ENCODE measurements at regions not wholly inside any gene's neighbourhood (a gene's known extent, or its start where the extent isn't known, plus 50 kb on each side); places are given as distances from the start of the nearest gene placed in this dataset.

DNA sequence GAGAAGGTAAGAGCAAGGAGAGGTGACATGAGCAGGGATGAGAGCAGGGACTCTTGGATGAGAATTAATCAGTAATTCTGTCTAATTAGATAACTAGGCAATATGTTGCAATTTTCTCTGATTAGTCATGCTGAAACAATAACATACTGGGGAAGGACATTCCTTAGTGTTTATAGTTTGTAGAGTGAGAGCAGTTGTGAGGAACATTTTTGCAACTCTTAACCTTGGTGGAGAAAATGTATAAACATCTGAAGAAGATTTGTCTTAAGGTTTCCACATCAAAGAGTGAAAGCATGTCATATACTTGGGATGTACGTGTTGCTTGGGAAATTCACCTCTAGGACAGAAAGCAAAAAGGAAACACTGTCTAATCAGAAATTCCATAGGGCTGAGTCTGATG, 955.4 kb upstream of the FANCL start:
- TF ChIP-seq POLR2AphosphoS5 (IDR thresholded peaks at IDR 0.05; ENCODE audit: low read depth) (no peak), GABPA (IDR thresholded peaks at IDR 0.05; ENCODE audit: low read depth) (no peak)
- TF ChIP-seq, protein P1, sequence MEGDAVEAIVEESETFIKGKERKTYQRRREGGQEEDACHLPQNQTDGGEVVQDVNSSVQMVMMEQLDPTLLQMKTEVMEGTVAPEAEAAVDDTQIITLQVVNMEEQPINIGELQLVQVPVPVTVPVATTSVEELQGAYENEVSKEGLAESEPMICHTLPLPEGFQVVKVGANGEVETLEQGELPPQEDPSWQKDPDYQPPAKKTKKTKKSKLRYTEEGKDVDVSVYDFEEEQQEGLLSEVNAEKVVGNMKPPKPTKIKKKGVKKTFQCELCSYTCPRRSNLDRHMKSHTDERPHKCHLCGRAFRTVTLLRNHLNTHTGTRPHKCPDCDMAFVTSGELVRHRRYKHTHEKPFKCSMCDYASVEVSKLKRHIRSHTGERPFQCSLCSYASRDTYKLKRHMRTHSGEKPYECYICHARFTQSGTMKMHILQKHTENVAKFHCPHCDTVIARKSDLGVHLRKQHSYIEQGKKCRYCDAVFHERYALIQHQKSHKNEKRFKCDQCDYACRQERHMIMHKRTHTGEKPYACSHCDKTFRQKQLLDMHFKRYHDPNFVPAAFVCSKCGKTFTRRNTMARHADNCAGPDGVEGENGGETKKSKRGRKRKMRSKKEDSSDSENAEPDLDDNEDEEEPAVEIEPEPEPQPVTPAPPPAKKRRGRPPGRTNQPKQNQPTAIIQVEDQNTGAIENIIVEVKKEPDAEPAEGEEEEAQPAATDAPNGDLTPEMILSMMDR (IDR thresholded peaks at IDR 0.05; ENCODE audit: insufficient read depth, low read length), result no peak
- TF ChIP-seq, protein P2, sequence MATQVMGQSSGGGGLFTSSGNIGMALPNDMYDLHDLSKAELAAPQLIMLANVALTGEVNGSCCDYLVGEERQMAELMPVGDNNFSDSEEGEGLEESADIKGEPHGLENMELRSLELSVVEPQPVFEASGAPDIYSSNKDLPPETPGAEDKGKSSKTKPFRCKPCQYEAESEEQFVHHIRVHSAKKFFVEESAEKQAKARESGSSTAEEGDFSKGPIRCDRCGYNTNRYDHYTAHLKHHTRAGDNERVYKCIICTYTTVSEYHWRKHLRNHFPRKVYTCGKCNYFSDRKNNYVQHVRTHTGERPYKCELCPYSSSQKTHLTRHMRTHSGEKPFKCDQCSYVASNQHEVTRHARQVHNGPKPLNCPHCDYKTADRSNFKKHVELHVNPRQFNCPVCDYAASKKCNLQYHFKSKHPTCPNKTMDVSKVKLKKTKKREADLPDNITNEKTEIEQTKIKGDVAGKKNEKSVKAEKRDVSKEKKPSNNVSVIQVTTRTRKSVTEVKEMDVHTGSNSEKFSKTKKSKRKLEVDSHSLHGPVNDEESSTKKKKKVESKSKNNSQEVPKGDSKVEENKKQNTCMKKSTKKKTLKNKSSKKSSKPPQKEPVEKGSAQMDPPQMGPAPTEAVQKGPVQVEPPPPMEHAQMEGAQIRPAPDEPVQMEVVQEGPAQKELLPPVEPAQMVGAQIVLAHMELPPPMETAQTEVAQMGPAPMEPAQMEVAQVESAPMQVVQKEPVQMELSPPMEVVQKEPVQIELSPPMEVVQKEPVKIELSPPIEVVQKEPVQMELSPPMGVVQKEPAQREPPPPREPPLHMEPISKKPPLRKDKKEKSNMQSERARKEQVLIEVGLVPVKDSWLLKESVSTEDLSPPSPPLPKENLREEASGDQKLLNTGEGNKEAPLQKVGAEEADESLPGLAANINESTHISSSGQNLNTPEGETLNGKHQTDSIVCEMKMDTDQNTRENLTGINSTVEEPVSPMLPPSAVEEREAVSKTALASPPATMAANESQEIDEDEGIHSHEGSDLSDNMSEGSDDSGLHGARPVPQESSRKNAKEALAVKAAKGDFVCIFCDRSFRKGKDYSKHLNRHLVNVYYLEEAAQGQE (IDR thresholded peaks at IDR 0.05; ENCODE audit: insufficient replicate concordance, low read depth), result no peak

Measured in HL-60 (cell line).